HCT116 (cell line): ENCODE measurements at regions not wholly inside any gene's neighbourhood (a gene's known extent, or its start where the extent isn't known, plus 50 kb on each side); places are given as distances from the start of the nearest gene placed in this dataset.

Experiments
- ATAC-seq: fragments of 200-7000 bp; cut with Tn5 transposase; 2 replicates; pipeline ENCODE4 v1.9.1; 2020; ENCODE audit warnings: mild to moderate bottlenecking, moderate library complexity
- BruUV-seq: library from RNA; stranded (reverse); fragments of 400-500 nt; replicated peaks from 2 replicates; lab custom pipeline; 2021; lab: Mats Ljungman, UMichigan
- CTCF ChIA-PET: fragments of 300-600 bp; sonication (Branson Sonifier 250); formaldehyde crosslinking; loops from one replicate; lab custom pipeline; 2021; ENCODE audit warnings: antibody characterized with exemption; lab: Charles Lee
- POLR2A ChIA-PET: fragments of 300-600, 350-600 bp; sonication (Branson Sonifier 250); formaldehyde crosslinking; loops from one replicate; lab custom pipeline; 2021; ENCODE audit warnings: antibody characterized with exemption; lab: Charles Lee
- RAD21 ChIA-PET, 2 experiments: fragments of 300-600 bp; sonication (Branson Sonifier 250); formaldehyde crosslinking; loops; one replicate each; lab custom pipeline; 2023; ENCODE audit warnings: low total read pairs in 2 of 2; ENCODE audit not compliant: uncharacterized antibody in 2 of 2, unreplicated experiment in 2 of 2, low non-redundant PET in 1 of 2; lab: Charles Lee
- DNase-seq: peaks from one replicate; pipeline ENCODE4 v3.0.0-alpha.2; 2010; ENCODE audit warnings: low read depth, low spot score
- H2AFZ ChIP-seq: fragments of 200-600 bp; shearing (Covaris generic), sonication (generic); 2 replicates; pipeline ENCODE4 v1.6.1; 2017; ENCODE audit warnings: low read depth, mixed run types, mixed read lengths, antibody characterized with exemption, low read length; ENCODE audit not compliant: poor library complexity, severe bottlenecking
- H3K27ac ChIP-seq: 2 replicates; pipeline ENCODE4 v1.5.1; 2012; ENCODE audit warnings: low read depth, low read length
- H3K27me3 ChIP-seq: fragments of 200-600 bp; sonication (generic); 2 replicates; pipeline ENCODE4 v1.6.1; 2016; ENCODE audit warnings: mixed run types, low read length, mixed read lengths; ENCODE audit not compliant: insufficient read depth
- H3K36me3 ChIP-seq, 2 experiments: fragments of 200-500 bp in 1 of 2; fragments of 200-600 bp in 1 of 2; sonication (Bioruptor generic) in 1 of 2; sonication (generic) in 1 of 2; 2 replicates each; pipeline versions ENCODE4 v1.5.1 to v1.6.1; 2014 to 2016; ENCODE audit warnings: low read length in 2 of 2, inconsistent platforms in 1 of 2, mixed read lengths in 1 of 2, mixed run types in 1 of 2; ENCODE audit not compliant: insufficient read depth in 2 of 2, control insufficient read depth in 1 of 2
- H3K4me1 ChIP-seq, 2 experiments: fragments of 200-600 bp in 1 of 2; sonication (generic) in 1 of 2; 2 replicates each; pipeline versions ENCODE4 v1.5.1 to v1.6.1; 2012 to 2017; ENCODE audit warnings: low read length in 2 of 2, inconsistent platforms in 1 of 2, mild to moderate bottlenecking in 1 of 2, mixed read lengths in 1 of 2, mixed run types in 1 of 2, moderate library complexity in 1 of 2; ENCODE audit not compliant: insufficient read depth in 2 of 2, control insufficient read depth in 1 of 2
- H3K4me2 ChIP-seq: fragments of 200-600 bp; sonication (generic); 2 replicates; pipeline ENCODE4 v1.6.1; 2017; ENCODE audit warnings: mixed run types, low read length, mixed read lengths
- H3K4me3 ChIP-seq, 2 experiments: fragments of 200-600 bp in 1 of 2; sonication (generic) in 1 of 2; replicated peaks in 1 of 2; 2 replicates each; pipeline ENCODE4 v1.5.1; 2011 to 2016; ENCODE audit warnings: low read length in 2 of 2, control low read depth in 1 of 2, low read depth in 1 of 2, mild to moderate bottlenecking in 1 of 2, mixed read lengths in 1 of 2, mixed run types in 1 of 2
- H3K79me2 ChIP-seq: fragments of 200-600 bp; sonication (generic); 2 replicates; pipeline ENCODE4 v1.6.1; 2017; ENCODE audit warnings: mild to moderate bottlenecking, mixed run types, low read length, moderate library complexity, mixed read lengths; ENCODE audit not compliant: insufficient read depth
- H3K9ac ChIP-seq: fragments of 200-600 bp; sonication (generic); 2 replicates; pipeline ENCODE4 v1.6.1; 2016; ENCODE audit warnings: low read length, mixed read lengths
- H3K9me2 ChIP-seq: fragments of 200-600 bp; sonication (generic), shearing (Covaris generic); 2 replicates; pipeline ENCODE4 v1.6.1; 2017; ENCODE audit warnings: mixed run types, mild to moderate bottlenecking, moderate library complexity; ENCODE audit not compliant: insufficient read depth
- H3K9me3 ChIP-seq, 2 experiments: fragments of 200-500 bp in 1 of 2; fragments of 200-600 bp in 1 of 2; sonication (Bioruptor generic) in 1 of 2; sonication (generic) in 1 of 2; 2 replicates each; pipeline ENCODE4 v1.6.1; 2014 to 2017; ENCODE audit warnings: low read length in 2 of 2, mixed read lengths in 2 of 2, inconsistent platforms in 1 of 2, low read depth in 1 of 2, mild to moderate bottlenecking in 1 of 2, mixed run types in 1 of 2, moderate library complexity in 1 of 2; ENCODE audit not compliant: control insufficient read depth in 1 of 2, insufficient read depth in 1 of 2
- H4K20me1 ChIP-seq: fragments of 200-600 bp; sonication (generic), shearing (Covaris generic); 2 replicates; pipeline ENCODE4 v1.6.1; 2017; ENCODE audit warnings: mixed run types, mild to moderate bottlenecking, moderate library complexity; ENCODE audit not compliant: insufficient read depth
- EGR1 ChIP-seq: IDR thresholded peaks from 2 replicates; pipeline ENCODE4 v1.6.1; 2012; ENCODE audit warnings: low read depth
- EZH2 ChIP-seq: fragments of 200-600 bp; sonication (generic); IDR thresholded peaks from 2 replicates; pipeline ENCODE4 v1.6.1; 2017; ENCODE audit warnings: antibody characterized with exemption, mixed run types
- JUND ChIP-seq: IDR thresholded peaks from 2 replicates; pipeline ENCODE4 v1.6.1; 2012
- POLR2AphosphoS5 ChIP-seq: IDR thresholded peaks from 2 replicates; pipeline ENCODE4 v1.6.1; 2011; ENCODE audit warnings: mild to moderate bottlenecking, low read depth, low read length, moderate library complexity
- RAD21 ChIP-seq: IDR thresholded peaks from 2 replicates; pipeline ENCODE4 v1.6.1; 2012; ENCODE audit warnings: low read depth, mild to moderate bottlenecking
- REST ChIP-seq: IDR thresholded peaks from 2 replicates; pipeline ENCODE4 v1.6.1; 2012; ENCODE audit warnings: low read depth
- SP1 ChIP-seq: IDR thresholded peaks from 2 replicates; pipeline ENCODE4 v1.6.1; 2012; ENCODE audit warnings: low read depth
- YY1 ChIP-seq: IDR thresholded peaks from 2 replicates; pipeline ENCODE4 v1.6.1; 2011; ENCODE audit warnings: low read length, low read depth, moderate library complexity, mild to moderate bottlenecking; ENCODE audit not compliant: insufficient replicate concordance; ENCODE audit errors: extremely low read depth
- ZNF274 ChIP-seq: fragments of 200-500 bp; sonication (Bioruptor generic); IDR thresholded peaks from 2 replicates; pipeline ENCODE4 v1.6.1; 2014; ENCODE audit warnings: mild to moderate bottlenecking, low read depth, low read length, inconsistent platforms
- intact Hi-C: fragments of 100-400 bp; cut with micrococcal nuclease; formaldehyde crosslinking; loops from 2 replicates; pipeline ENCODE4 v1.10.0; 2022

GRCh38 chr10:64175271-64175962 lies 654.2 kb downstream of the REEP3 start:
- no peaks in the 10 kb centered on the region for H3K27me3 ChIP-seq
- no peak overlapping the region for H3K9ac ChIP-seq
- POLR2A ChIA-PET, result no interaction called here
- H4K20me1 ChIP-seq, result no peaks in the 10 kb centered on the region
- H3K4me1 ChIP-seq, result no peaks in the 10 kb centered on the region
- no peaks in the 10 kb centered on the region for H3K9me3 ChIP-seq
- RAD21 ChIA-PET, result no interaction called here
- H3K4me3 ChIP-seq, result no peak overlapping the region
- H3K4me2 ChIP-seq, result no peak overlapping the region
- no peaks in the 10 kb centered on the region for H3K36me3 ChIP-seq
- no peaks in the 10 kb centered on the region for H3K79me2 ChIP-seq
- ATAC-seq (no peak), DNase-seq (no peak)
- TF ChIP-seq JUND, result no peak
- no peak for TF ChIP-seq YY1
- no peak for TF ChIP-seq REST
- TF ChIP-seq ZNF274, result no peak
- no peak overlapping the region for H2AFZ ChIP-seq
- H3K9me2 ChIP-seq, result no peaks in the 10 kb centered on the region
- no TSS peak for BruUV-seq
- CTCF ChIA-PET, result no interaction called here
- intact Hi-C loops, result no loop called here
- no peak overlapping the region for H3K27ac ChIP-seq

GRCh38 chr10:64182671-64183070 lies 661.5 kb downstream of the REEP3 start:
- Histone ChIP-seq H3K4me3 (no peak overlapping the region), H3K4me1 (no peaks in the 10 kb centered on the region), H3K9me3 (no peaks in the 10 kb centered on the region), H3K27me3 (no peaks in the 10 kb centered on the region), H4K20me1 (no peaks in the 10 kb centered on the region; the same call in 1 of the 2 replicates), H3K9me2 (no peaks in the 10 kb centered on the region), H3K79me2 (no peaks in the 10 kb centered on the region), H3K4me2 (no peak overlapping the region), H3K36me3 (no peaks in the 10 kb centered on the region), H3K27ac (no peak overlapping the region), H3K9ac (no peak overlapping the region), H2AFZ (no peak overlapping the region)
- ChIA-PET POLR2A (no interaction called here), RAD21 (no interaction called here), CTCF (no interaction called here)
- intact Hi-C loops, result no loop called here
- no peak for ATAC-seq
- no peak for DNase-seq
- BruUV-seq, result no TSS peak
- TF ChIP-seq EGR1, result no peak
- TF ChIP-seq SP1, result no peak
- TF ChIP-seq JUND, result no peak
- TF ChIP-seq REST, result no peak
- TF ChIP-seq RAD21, result no peak
- no peak for TF ChIP-seq POLR2AphosphoS5
- TF ChIP-seq EZH2, result no peak
- no peak for TF ChIP-seq ZNF274
